K562 (cell line): ENCODE measurements at regions not wholly inside any gene's neighbourhood (a gene's known extent, or its start where the extent isn't known, plus 50 kb on each side); places are given as distances from the start of the nearest gene placed in this dataset.

Experiments used
- ATF3 ChIP-seq, 2 experiments: fragments of 450-650 bp in 1 of 2; sonication (generic) in 1 of 2; formaldehyde crosslinking in 1 of 2; IDR thresholded peaks in 1 of 2; conservative IDR thresholded peaks in 1 of 2; 2 replicates each; pipeline versions ENCODE4 v1.6.1 to v1.8.1; 2016 to 2023; ENCODE audit warnings: mild to moderate bottlenecking in 2 of 2, moderate library complexity in 2 of 2, inconsistent platforms in 1 of 2, missing genetic modification reagents in 1 of 2
- BHLHE40 ChIP-seq: IDR thresholded peaks from 2 replicates; pipeline ENCODE4 v1.6.1; 2011; ENCODE audit warnings: low read length, improper control_type of control experiment
- EP300 ChIP-seq: IDR thresholded peaks from 2 replicates; pipeline ENCODE4 v1.6.1; 2012; ENCODE audit warnings: low read length, improper control_type of control experiment
- GATAD2A ChIP-seq: fragments of 450-650 bp; IDR thresholded peaks from 2 replicates; pipeline ENCODE4 v1.6.1; 2017
- JUN ChIP-seq, 2 experiments: sonication (generic) in 1 of 2; formaldehyde crosslinking in 1 of 2; IDR thresholded peaks; 2 replicates each; pipeline versions ENCODE4 v1.6.1 to v1.8.0; 2012 to 2022; ENCODE audit warnings: borderline replicate concordance in 2 of 2, mild to moderate bottlenecking in 2 of 2, improper control_type of control experiment in 1 of 2, low read depth in 1 of 2, low read length in 1 of 2, missing genetic modification reagents in 1 of 2
- POLR2AphosphoS5 ChIP-seq: IDR thresholded peaks from 2 replicates; pipeline ENCODE4 v1.6.1; 2011; ENCODE audit warnings: mild to moderate bottlenecking, low read depth, low read length, moderate library complexity; ENCODE audit not compliant: control insufficient read depth, insufficient read depth
- REST ChIP-seq, 2 experiments: fragments of 450-650 bp; formaldehyde crosslinking in 1 of 2; IDR thresholded peaks; 2 replicates each; pipeline versions ENCODE4 v1.4.0 to v1.6.1; 2014 to 2020; ENCODE audit warnings: mild to moderate bottlenecking in 2 of 2, borderline replicate concordance in 1 of 2, low read depth in 1 of 2
- USF2 ChIP-seq: sonication (generic); formaldehyde crosslinking; IDR thresholded peaks from 2 replicates; pipeline ENCODE4 v1.5.0; 2020; ENCODE audit warnings: missing genetic modification reagents
- ZFP36 ChIP-seq: fragments of 150-350 bp; IDR thresholded peaks from 2 replicates; pipeline ENCODE4 v1.6.1; 2018; ENCODE audit warnings: low read length, low read depth; ENCODE audit not compliant: partially characterized antibody

GRCh38 chr9:1513105-1513504 is 462.9 kb downstream of the DMRT2 start:
- TF ChIP-seq USF2 (CRISPR knock-in tag) (no peak), ZFP36 (no peak), JUN (IDR thresholded peaks at IDR 0.05; ENCODE audit: borderline replicate concordance, low read depth, low read length) (no peak), JUN (CRISPR knock-in tag; IDR thresholded peaks at IDR 0.05; ENCODE audit: borderline replicate concordance) (no peak), ATF3 (IDR thresholded peaks at IDR 0.05) (no peak), ATF3 (CRISPR knock-in tag; conservative IDR thresholded peaks at IDR 0.05) (no peak), BHLHE40 (no peak), REST (IDR thresholded peaks at IDR 0.05; ENCODE audit: borderline replicate concordance) (no peak), REST (CRISPR knock-in tag; IDR thresholded peaks at IDR 0.05; ENCODE audit: low read depth) (no peak), EP300 (no peak), POLR2AphosphoS5 (no peak), GATAD2A (no peak)
